NCI-H460 (cell line): ENCODE measurements at regions not wholly inside any gene's neighbourhood (a gene's known extent, or its start where the extent isn't known, plus 50 kb on each side); places are given as distances from the start of the nearest gene placed in this dataset.
"Not testable (repeated sequence)": the region's sequence is repeated elsewhere in the genome, so short reads cannot be mapped to it uniquely, and the experiment has no call there.

Experiments
- DNase-seq: peaks from one replicate; pipeline ENCODE4 v3.0.0-alpha.2; 2016; ENCODE audit warnings: low read depth; ENCODE audit errors: extremely low read depth

GRCh38 chr11:23903044-23903704 is 593.7 kb upstream of the LUZP2 start:
- DNase-seq: peak; percentile 57

GRCh38 chr11:23919455-23919854 is 577.4 kb upstream of the LUZP2 start:
- DNase-seq: no peak

GRCh38 chr11:23923357-23923756 is 573.5 kb upstream of the LUZP2 start:
- no peak for DNase-seq

- no peak for DNase-seq
Measured at GRCh38 chr11:23924226-23924625, 572.6 kb upstream of the LUZP2 start.

GRCh38 chr11:23931443-23931842 is 565.4 kb upstream of the LUZP2 start:
- DNase-seq: no peak

GRCh38 chr11:23932485-23932898 is 564.4 kb upstream of the LUZP2 start:
- DNase-seq: no peak

- DNase-seq: no peak
Measured at GRCh38 chr11:23933721-23934120, 563.1 kb upstream of the LUZP2 start.

GRCh38 chr11:23934671-23935270 is 562.1 kb upstream of the LUZP2 start:
- DNase-seq: not testable (repeated sequence)

GRCh38 chr11:23942117-23942815 is 554.6 kb upstream of the LUZP2 start:
- not testable (repeated sequence) for DNase-seq

- DNase-seq: no peak
Measured at GRCh38 chr11:23944923-23945322, 551.9 kb upstream of the LUZP2 start.

- no peak for DNase-seq
Measured at GRCh38 chr11:23947883-23948282, 549.0 kb upstream of the LUZP2 start.

GRCh38 chr11:23948851-23949250 is 548.0 kb upstream of the LUZP2 start:
- DNase-seq: no peak

GRCh38 chr11:23953951-23954710 is 542.7 kb upstream of the LUZP2 start:
- DNase-seq: no peak

GRCh38 chr11:23954730-23955129 is 542.1 kb upstream of the LUZP2 start:
- DNase-seq: no peak

GRCh38 chr11:23956586-23956985 is 540.3 kb upstream of the LUZP2 start:
- no peak for DNase-seq

- DNase-seq: no peak
Measured at GRCh38 chr11:23957314-23957713, 539.5 kb upstream of the LUZP2 start.

GRCh38 chr11:23959462-23959861 is 537.4 kb upstream of the LUZP2 start:
- no peak for DNase-seq

- no peak for DNase-seq
Measured at GRCh38 chr11:23961503-23962338, 535.1 kb upstream of the LUZP2 start.

- no peak for DNase-seq
Measured at GRCh38 chr11:23973244-23973643, 523.6 kb upstream of the LUZP2 start.

GRCh38 chr11:23974051-23974450 is 522.8 kb upstream of the LUZP2 start:
- DNase-seq: no peak
